ENCODE measurements at regions not wholly inside any gene's neighbourhood (a gene's known extent, or its start where the extent isn't known, plus 50 kb on each side); places are given as distances from the start of the nearest gene placed in this dataset.
"Not testable (repeated sequence)": the region's sequence is repeated elsewhere in the genome, so short reads cannot be mapped to it uniquely, and the experiment has no call there.

DNA sequence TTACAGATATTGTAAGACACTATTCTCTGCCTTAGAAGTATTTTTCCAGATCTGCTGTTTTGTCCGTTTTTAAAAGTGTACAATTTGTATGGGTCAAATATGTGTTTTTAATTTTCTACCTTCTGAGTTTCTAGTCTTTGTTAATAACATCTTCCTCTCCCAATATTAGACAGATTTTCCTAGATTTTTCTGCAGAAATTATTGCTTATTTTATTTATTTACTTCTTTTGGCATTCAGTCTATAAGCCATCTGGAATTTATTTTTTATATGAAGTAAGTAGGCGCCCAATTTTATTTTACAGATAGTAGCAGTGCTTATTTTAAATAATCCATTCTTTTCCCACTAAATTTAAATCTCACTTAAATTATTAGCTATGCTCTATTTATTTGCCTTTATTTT, 103.1 kb upstream of the PLEKHG1 start:
- TF ChIP-seq, protein P1, sequence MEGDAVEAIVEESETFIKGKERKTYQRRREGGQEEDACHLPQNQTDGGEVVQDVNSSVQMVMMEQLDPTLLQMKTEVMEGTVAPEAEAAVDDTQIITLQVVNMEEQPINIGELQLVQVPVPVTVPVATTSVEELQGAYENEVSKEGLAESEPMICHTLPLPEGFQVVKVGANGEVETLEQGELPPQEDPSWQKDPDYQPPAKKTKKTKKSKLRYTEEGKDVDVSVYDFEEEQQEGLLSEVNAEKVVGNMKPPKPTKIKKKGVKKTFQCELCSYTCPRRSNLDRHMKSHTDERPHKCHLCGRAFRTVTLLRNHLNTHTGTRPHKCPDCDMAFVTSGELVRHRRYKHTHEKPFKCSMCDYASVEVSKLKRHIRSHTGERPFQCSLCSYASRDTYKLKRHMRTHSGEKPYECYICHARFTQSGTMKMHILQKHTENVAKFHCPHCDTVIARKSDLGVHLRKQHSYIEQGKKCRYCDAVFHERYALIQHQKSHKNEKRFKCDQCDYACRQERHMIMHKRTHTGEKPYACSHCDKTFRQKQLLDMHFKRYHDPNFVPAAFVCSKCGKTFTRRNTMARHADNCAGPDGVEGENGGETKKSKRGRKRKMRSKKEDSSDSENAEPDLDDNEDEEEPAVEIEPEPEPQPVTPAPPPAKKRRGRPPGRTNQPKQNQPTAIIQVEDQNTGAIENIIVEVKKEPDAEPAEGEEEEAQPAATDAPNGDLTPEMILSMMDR (IDR thresholded peaks at IDR 0.05; ENCODE audit: poor library complexity), result no peak
- TF ChIP-seq EZH2 (IDR thresholded peaks at IDR 0.05; ENCODE audit: borderline replicate concordance) (no peak), EZH2phosphoT487 (IDR thresholded peaks at IDR 0.05; ENCODE audit: low read depth, severe bottlenecking, unreplicated experiment) (no peak)
- no peaks in the 10 kb centered on the region for H3K9me3 ChIP-seq (ENCODE audit: low read depth)
- H3K79me2 ChIP-seq, result no peaks in the 10 kb centered on the region
- no peaks in the 10 kb centered on the region for H3K27me3 ChIP-seq
- H3K36me3 ChIP-seq (replicated peaks; ENCODE audit: insufficient read depth, low read depth), result no peaks in the 10 kb centered on the region
- no peaks in the 10 kb centered on the region for H3K4me1 ChIP-seq (ENCODE audit: insufficient read depth)
- H3K4me3 ChIP-seq, result no peak overlapping the region
- H2AFZ ChIP-seq, result no peak overlapping the region
- no peaks in the 10 kb centered on the region for H4K20me1 ChIP-seq (ENCODE audit: insufficient read depth, poor library complexity, severe bottlenecking)
- no peak overlapping the region for H3K4me2 ChIP-seq
- 94% methylated on average over 2 of the region's 2 CpGs for WGBS (ENCODE audit: low lambda C conversion rate, missing lambda C conversion rate)
- H3K9me2 ChIP-seq (replicated peaks; ENCODE audit: insufficient read depth), result no peaks in the 10 kb centered on the region
- no peak for DNase-seq (ENCODE audit: low spot score)
- H3K27ac ChIP-seq, result no peak overlapping the region

DNA sequence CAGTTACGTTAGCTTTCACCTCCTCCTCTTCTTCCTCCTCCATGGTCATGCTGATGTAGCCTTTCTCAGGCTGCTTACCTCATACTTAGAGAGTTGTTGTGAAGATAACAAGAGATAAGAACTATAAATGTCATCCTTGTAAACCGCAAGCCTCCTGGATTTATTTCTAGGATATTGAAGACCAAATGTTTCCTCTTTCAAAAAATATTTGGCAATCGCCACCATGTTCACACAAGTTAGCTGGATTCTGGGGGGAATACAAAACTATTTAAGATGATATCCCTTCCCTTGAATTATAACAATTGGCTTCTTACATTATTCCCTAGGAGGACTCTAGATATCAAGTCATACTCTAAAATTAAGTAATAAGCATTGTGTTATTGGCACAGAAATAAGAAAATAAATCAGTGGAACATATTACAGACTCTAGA, 99.8 kb upstream of the PLEKHG1 start:
- Histone ChIP-seq H3K4me2 (no peak overlapping the region), H3K9me3 (ENCODE audit: low read depth) (no peaks in the 10 kb centered on the region), H3K9me2 (replicated peaks; ENCODE audit: insufficient read depth) (no peaks in the 10 kb centered on the region), H4K20me1 (ENCODE audit: insufficient read depth, poor library complexity, severe bottlenecking) (no peaks in the 10 kb centered on the region), H3K4me1 (ENCODE audit: insufficient read depth) (no peaks in the 10 kb centered on the region), H3K27me3 (no peaks in the 10 kb centered on the region), H3K4me3 (no peak overlapping the region), H3K79me2 (no peaks in the 10 kb centered on the region), H3K27ac (no peak overlapping the region), H3K36me3 (replicated peaks; ENCODE audit: insufficient read depth, low read depth) (no peaks in the 10 kb centered on the region), H2AFZ (no peak overlapping the region)
- 48% methylated on average over 3 of the region's 3 CpGs for WGBS (ENCODE audit: low lambda C conversion rate, missing lambda C conversion rate)
- DNase-seq (ENCODE audit: low spot score), result no peak
- TF ChIP-seq EZH2phosphoT487 (IDR thresholded peaks at IDR 0.05; ENCODE audit: low read depth, severe bottlenecking, unreplicated experiment), result no peak
- TF ChIP-seq, protein P1 (IDR thresholded peaks at IDR 0.05; ENCODE audit: poor library complexity), result no peak
- TF ChIP-seq EZH2 (IDR thresholded peaks at IDR 0.05; ENCODE audit: borderline replicate concordance), result no peak

DNA sequence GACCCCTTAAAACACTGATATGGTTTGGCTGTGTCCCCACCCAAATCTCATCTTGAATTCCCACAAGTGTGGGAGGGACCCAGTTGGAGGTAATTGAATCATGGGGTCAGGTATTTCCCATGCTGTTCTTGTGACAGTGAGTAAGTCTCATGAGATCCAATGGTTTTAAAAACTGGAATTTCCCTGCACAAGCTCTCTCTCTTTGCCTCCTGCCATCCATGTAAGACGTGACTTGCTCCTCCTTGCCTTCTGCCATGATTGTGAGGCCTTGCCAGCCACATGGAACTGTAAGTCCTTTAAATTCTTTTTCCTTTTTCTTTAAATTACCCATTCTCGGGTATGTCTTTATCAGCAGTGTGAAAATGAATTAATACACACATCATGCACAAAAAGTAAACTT, 99.1 kb upstream of the PLEKHG1 start:
- not testable (repeated sequence) for H3K9me2 ChIP-seq (replicated peaks; ENCODE audit: insufficient read depth); H3K9me3 ChIP-seq (ENCODE audit: low read depth); H4K20me1 ChIP-seq (ENCODE audit: insufficient read depth, poor library complexity, severe bottlenecking); DNase-seq (ENCODE audit: low spot score); H3K4me2 ChIP-seq; H3K36me3 ChIP-seq (replicated peaks; ENCODE audit: insufficient read depth, low read depth); H3K79me2 ChIP-seq; H3K4me3 ChIP-seq; H2AFZ ChIP-seq; H3K4me1 ChIP-seq (ENCODE audit: insufficient read depth); H3K27ac ChIP-seq; H3K27me3 ChIP-seq
- 91% methylated on average over 2 of the region's 2 CpGs for WGBS (ENCODE audit: low lambda C conversion rate, missing lambda C conversion rate)

DNA sequence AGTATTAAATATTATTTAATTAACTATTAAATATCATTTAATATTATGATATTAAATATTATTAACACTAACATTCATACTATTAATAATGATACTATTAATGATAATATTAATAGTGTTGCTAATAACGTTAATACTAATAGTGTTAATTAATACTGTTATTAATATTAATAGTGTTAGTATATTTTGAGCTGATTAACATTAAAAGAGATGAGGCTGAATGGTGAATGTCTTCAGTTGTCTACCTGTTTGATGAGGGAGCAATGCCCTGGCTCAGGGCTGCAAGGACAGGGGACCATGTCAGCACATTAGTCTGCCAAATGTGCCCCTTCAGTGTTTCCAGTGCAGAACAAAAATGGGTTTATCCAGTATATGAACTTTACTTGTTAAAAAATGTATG, 96.6 kb upstream of the PLEKHG1 start:
- 96% methylated on average over 1 of the region's 1 CpG for WGBS (ENCODE audit: low lambda C conversion rate, missing lambda C conversion rate)
- H4K20me1 ChIP-seq (ENCODE audit: insufficient read depth, poor library complexity, severe bottlenecking), result no peaks in the 10 kb centered on the region

More for the DNA sequence above, 96.6 kb upstream of the PLEKHG1 start:
- Histone ChIP-seq H3K79me2 (no peaks in the 10 kb centered on the region), H3K9me2 (replicated peaks; ENCODE audit: insufficient read depth) (no peaks in the 10 kb centered on the region), H3K4me3 (no peak overlapping the region), H3K27ac (no peak overlapping the region), H3K36me3 (replicated peaks; ENCODE audit: insufficient read depth, low read depth) (no peaks in the 10 kb centered on the region), H3K27me3 (no peaks in the 10 kb centered on the region), H3K9me3 (ENCODE audit: low read depth) (no peaks in the 10 kb centered on the region), H2AFZ (no peak overlapping the region), H3K4me1 (ENCODE audit: insufficient read depth) (no peaks in the 10 kb centered on the region), H3K4me2 (no peak overlapping the region)
- TF ChIP-seq, protein P1 (IDR thresholded peaks at IDR 0.05; ENCODE audit: poor library complexity), result no peak
- TF ChIP-seq EZH2 (IDR thresholded peaks at IDR 0.05; ENCODE audit: borderline replicate concordance) (no peak), EZH2phosphoT487 (IDR thresholded peaks at IDR 0.05; ENCODE audit: low read depth, severe bottlenecking, unreplicated experiment) (no peak)
- DNase-seq (ENCODE audit: low spot score), result no peak

All from hepatocyte (in vitro differentiated cells).